ENCODE measurements at regions not wholly inside any gene's neighbourhood (a gene's known extent, or its start where the extent isn't known, plus 50 kb on each side); places are given as distances from the start of the nearest gene placed in this dataset.

DNA sequence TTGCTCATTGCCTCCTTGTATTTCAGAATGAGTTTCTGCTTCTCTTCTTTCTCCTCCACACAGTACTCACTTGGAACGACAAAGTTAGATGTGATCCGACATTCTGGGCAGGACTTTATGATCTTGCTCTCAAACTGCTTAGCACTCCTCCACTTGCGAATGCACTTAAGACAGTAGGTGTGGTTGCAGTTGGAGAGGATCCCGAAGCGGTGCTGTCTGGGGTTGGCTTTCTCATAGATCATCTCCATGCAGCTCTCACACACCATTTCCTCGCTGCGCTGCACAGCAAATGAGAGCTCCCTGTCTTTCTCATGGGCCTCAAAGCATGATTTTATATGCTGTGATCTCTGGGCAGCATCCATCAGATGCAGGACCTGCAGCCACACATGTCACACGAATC, 245.7 kb downstream of the C12orf50 start:
- whole genome bisulfite sequencing (ENCODE audit: extremely low coverage, insufficient read length, low lambda C conversion rate): no CpG with 5 or more reads among the region's 8 CpGs
- Histone ChIP-seq H2BK120ac (ENCODE audit: low read depth, low read length, poor library complexity, severe bottlenecking) (no peak overlapping the region), H4K91ac (ENCODE audit: insufficient read length, low read depth, low read length) (no peak overlapping the region), H3K4ac (ENCODE audit: low read depth, low read length) (no peak overlapping the region), H2BK12ac (ENCODE audit: insufficient read length, low read depth, low read length) (no peak overlapping the region), H2AFZ (ENCODE audit: low read length) (no peak overlapping the region), H3K9me3 (ENCODE audit: control insufficient read depth, low read depth, low read length) (no peaks in the 10 kb centered on the region), H3K79me1 (ENCODE audit: insufficient read depth, low read depth, low read length, poor library complexity, severe bottlenecking) (no peaks in the 10 kb centered on the region), H2BK15ac (ENCODE audit: low read depth, low read length) (no peak overlapping the region), H4K20me1 (ENCODE audit: control insufficient read depth, insufficient read depth, insufficient read length) (no peaks in the 10 kb centered on the region), H3K79me2 (ENCODE audit: insufficient read depth, low read length) (no peaks in the 10 kb centered on the region), H3K9ac (ENCODE audit: extremely low read depth, insufficient read length, low read length) (no peak overlapping the region), H3K18ac (ENCODE audit: insufficient read length, low read depth, low read length) (no peak overlapping the region), H3K27me3 (ENCODE audit: insufficient read depth, low read length) (no peaks in the 10 kb centered on the region), H4K5ac (ENCODE audit: insufficient read length, low read depth, low read length) (no peak overlapping the region), H3K4me1 (ENCODE audit: insufficient read depth, low read length) (no peaks in the 10 kb centered on the region), H2BK5ac (ENCODE audit: insufficient read length, low read length) (no peak overlapping the region), H3K14ac (ENCODE audit: insufficient read depth, low read length) (no peak overlapping the region), H3K23ac (ENCODE audit: insufficient read length, low read depth, low read length) (no peak overlapping the region), H2BK20ac (ENCODE audit: low read depth, low read length, poor library complexity, severe bottlenecking) (no peak overlapping the region), H2AK5ac (ENCODE audit: insufficient read length, low read length) (no peak overlapping the region), H3T11ph (ENCODE audit: low read length) (no peak overlapping the region), H4K8ac (replicated peaks; ENCODE audit: insufficient read length, low read depth, low read length) (no peak overlapping the region), H3K56ac (ENCODE audit: insufficient read length, low read depth, low read length) (no peak overlapping the region), H3K4me2 (ENCODE audit: insufficient read depth, insufficient read length, low read length) (no peak overlapping the region), H3K23me2 (ENCODE audit: insufficient read length, low read depth, low read length, poor library complexity, severe bottlenecking) (no peaks in the 10 kb centered on the region), H3K27ac (ENCODE audit: insufficient read length, low read depth, low read length) (no peak overlapping the region)
- H3K27ac Mint-ChIP-seq: peak overlapping the region in 1 of 3 experiments; percentile 53; a peak in 1 of 7 replicates
- H3K4me3 Mint-ChIP-seq: no peak overlapping the region
- H3K9me3 Mint-ChIP-seq: no peaks in the 10 kb centered on the region
- H3K4me1 Mint-ChIP-seq: no peaks in the 10 kb centered on the region
- no peaks in the 10 kb centered on the region for H3K36me3 Mint-ChIP-seq (ENCODE audit: insufficient read depth in 1 of 3, low read depth in 3 of 3)
- DNase-seq: no peak
- TF ChIP-seq, protein P1, sequence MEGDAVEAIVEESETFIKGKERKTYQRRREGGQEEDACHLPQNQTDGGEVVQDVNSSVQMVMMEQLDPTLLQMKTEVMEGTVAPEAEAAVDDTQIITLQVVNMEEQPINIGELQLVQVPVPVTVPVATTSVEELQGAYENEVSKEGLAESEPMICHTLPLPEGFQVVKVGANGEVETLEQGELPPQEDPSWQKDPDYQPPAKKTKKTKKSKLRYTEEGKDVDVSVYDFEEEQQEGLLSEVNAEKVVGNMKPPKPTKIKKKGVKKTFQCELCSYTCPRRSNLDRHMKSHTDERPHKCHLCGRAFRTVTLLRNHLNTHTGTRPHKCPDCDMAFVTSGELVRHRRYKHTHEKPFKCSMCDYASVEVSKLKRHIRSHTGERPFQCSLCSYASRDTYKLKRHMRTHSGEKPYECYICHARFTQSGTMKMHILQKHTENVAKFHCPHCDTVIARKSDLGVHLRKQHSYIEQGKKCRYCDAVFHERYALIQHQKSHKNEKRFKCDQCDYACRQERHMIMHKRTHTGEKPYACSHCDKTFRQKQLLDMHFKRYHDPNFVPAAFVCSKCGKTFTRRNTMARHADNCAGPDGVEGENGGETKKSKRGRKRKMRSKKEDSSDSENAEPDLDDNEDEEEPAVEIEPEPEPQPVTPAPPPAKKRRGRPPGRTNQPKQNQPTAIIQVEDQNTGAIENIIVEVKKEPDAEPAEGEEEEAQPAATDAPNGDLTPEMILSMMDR (conservative IDR thresholded peaks at IDR 0.05): no peak
- H3K27me3 Mint-ChIP-seq (ENCODE audit: low read depth): no peaks in the 10 kb centered on the region
